Hypothalamus (tissue), 51 donors: ENCODE measurements at regions not wholly inside any gene's neighbourhood (a gene's known extent, or its start where the extent isn't known, plus 50 kb on each side); places are given as distances from the start of the nearest gene placed in this dataset.

Experiments
- DNase-seq, 51 donors: peaks; one replicate each; lab custom pipeline; 2025; lab: John Stamatoyannopoulos, UW

GRCh38 chr3:106714400-106714799, 662.8 kb upstream of the CCDC54 start:
- no peak for DNase-seq

- no peak for DNase-seq
These were observed 662.0 kb upstream of the CCDC54 start for GRCh38 chr3:106715286-106715685.

DNA sequence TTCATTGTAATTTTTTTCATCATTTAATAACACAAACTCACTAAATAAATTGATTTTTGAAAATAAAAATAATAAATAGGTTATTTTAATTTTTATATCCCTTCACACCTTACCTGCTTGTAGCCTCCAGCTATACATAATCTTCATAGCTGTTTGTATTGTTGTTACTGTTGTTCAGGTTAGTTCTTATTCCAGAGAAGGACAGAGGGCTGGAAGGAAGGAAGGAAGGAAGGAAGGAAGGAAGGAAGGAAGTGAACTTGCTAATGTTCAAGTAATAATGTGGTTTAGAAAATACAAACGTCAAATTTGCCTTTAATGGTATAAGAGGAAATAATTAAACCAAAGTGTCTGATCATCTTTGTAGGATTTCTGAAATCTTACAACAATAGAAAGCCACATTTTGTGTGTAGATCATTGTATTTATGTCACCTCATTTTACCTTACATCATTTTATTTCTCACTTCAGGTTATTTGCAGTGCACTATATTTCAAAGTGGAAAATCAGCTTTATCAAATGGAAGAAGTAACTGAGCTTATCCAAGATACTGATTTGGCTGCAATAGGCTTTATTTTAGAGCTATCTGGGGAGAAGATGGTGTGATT, 660.0 kb upstream of the CCDC54 start:
- no peak for DNase-seq

DNA sequence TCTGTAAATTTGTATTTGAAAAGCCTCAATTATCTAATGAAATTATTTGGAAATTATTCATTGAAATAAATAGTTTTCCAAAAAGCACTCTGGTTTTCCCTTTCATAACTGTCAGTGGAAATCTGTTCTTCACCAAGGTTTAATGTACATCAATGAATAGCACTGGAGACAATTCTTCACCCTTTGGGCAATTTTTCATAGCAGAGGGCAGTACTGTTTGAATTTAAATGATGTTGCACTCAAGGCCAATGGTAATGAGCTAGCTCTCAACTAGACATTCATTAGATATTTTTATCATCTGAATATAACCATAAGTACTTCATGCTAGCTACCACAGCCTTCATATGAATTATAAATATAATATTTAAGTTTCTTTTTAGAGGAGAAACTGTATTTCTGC, 658.2 kb upstream of the CCDC54 start:
- no peak for DNase-seq

- DNase-seq: no peak
These were observed 657.7 kb upstream of the CCDC54 start for GRCh38 chr3:106719583-106719982.

DNA sequence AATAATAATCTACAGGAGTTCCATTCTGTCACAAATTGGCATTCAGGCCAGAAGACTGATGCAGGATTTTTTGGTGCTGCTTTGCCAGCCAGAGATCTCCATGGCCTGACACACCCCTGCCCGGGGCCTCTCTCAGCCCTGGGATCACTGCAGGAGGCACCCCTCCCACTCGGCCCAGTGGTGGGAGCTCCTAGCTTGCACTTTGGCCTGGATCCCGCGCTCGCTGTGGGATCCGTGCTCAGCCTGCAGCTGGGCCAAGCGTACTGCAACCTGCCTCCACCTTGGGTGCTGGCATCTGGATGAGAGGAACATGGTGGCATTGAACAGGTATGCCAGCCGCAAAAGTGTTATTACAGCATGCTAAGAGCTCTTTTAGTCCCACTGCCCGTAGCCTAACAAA, 656.7 kb upstream of the CCDC54 start:
- no peak for DNase-seq

DNA sequence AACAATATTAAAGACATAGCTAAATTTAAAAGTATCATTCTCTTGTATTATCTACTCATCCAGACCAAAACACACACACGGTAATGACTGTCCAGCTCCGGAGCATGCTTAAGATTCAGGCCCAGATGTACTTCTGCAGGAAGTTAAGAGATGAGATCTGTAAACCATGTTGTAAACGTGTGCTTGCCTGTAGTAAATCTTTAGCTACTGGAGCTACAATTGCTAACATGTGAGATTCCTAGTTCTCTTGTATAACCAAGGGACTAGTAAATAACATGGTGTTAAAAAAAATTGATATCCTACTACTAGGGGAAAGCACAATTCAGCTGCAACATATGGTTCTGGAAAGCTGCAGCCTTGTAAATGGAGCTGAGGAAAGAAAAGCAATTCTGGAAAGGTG, 651.7 kb upstream of the CCDC54 start:
- no peak for DNase-seq

DNA sequence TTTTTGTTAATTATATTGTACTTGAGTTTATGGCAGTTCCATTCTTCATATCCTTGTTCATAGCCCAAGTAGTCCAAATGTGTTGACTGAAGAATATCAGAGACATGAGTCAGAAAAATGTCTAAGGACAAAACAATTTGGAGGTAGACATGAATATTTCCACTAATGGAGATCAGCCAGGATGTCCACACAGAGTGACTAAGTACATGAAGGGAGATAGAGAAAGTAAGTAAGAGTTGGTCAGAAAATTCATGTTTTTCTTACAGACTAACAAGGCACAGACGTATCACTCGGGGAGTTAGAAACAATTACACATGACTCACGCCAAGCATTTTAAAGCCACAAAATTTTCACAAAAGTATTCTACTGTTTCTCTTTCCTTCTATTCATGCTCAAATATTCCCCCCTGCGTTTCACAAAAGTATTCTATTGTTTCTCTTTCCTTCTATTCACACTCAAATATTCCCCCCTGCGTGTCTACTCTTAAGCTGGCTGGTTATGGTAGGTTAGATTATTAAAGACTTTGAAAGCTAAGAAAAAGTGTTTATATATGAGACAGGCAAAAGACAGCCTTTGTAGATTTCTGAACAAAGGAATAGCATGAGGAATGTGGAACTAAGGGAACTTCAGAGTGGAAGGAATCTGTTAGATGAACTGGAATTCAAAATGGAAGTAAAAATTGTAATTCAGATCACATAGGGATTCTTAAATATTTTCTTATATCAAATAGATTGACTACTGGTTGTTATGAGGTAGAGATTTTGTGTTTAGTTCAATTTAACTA, 648.7 kb upstream of the CCDC54 start:
- DNase-seq: no peak

- no peak for DNase-seq
These were observed 647.8 kb upstream of the CCDC54 start for GRCh38 chr3:106729481-106729880.

GRCh38 chr3:106731230-106731629, 646.0 kb upstream of the CCDC54 start:
- DNase-seq: no peak

- no peak for DNase-seq
These were observed 642.5 kb upstream of the CCDC54 start for GRCh38 chr3:106734712-106735111.

GRCh38 chr3:106737265-106737664, 640.0 kb upstream of the CCDC54 start:
- DNase-seq: no peak

- no peak for DNase-seq
These were observed 637.1 kb upstream of the CCDC54 start for GRCh38 chr3:106740116-106740515.

- DNase-seq: no peak
These were observed 631.7 kb upstream of the CCDC54 start for GRCh38 chr3:106745344-106746168.

GRCh38 chr3:106746286-106746685, 631.0 kb upstream of the CCDC54 start:
- no peak for DNase-seq

DNA sequence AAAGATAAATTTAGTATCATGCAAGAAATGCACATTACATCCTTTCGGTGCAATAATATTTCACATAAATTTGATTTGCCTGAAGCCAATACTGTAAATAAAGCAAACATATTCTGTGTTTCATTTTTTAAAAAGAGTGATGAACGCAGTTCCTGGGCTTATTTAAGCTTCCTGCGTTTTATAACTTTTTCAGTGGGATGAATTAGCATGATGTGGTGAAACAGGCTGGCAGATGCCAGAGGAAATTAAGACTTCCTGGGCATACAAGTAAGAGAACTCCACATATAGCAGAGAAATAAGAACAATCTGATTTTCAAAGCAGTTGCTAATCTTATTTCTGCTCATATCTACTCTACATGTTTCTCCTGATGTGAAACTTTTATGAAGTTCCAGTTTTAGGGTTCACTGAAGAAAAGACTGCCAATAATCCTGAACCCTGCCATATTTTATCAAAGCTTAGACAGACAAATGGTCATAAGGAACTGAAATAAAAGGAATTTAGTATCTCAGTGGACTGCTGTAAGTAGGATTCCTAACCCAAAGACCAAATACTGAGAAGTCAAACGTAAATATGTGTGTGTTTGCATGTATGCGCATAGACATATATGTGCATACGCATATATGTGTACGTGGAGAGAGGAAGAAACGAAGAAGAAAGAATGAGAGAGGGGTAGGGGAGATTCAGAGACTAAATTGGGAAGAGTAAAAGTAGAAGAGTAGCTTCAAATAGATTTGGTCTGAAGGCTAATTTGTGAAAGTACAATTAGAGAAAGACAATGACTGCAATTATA, 628.6 kb upstream of the CCDC54 start:
- DNase-seq: no peak

GRCh38 chr3:106750092-106750491, 627.1 kb upstream of the CCDC54 start:
- DNase-seq: no peak

DNA sequence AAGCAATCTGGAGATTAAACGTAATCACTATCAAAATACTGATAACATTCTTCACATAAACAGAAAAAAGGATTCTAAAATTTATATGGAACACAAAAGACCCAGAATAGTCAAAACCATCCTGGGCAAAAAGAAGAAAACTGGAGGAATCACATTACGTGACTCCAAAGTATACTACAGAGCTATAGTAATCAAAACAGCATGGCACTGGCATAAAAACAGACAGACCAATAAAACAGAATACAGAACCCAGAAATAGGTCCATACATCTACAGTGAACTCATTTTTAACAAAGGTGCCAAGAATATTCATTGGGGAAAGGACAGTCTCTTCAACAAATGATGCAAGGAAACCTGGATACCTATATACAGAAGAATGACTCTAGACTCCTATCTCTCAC, 621.9 kb upstream of the CCDC54 start:
- no peak for DNase-seq

GRCh38 chr3:106756901-106757300, 620.3 kb upstream of the CCDC54 start:
- no peak for DNase-seq

DNA sequence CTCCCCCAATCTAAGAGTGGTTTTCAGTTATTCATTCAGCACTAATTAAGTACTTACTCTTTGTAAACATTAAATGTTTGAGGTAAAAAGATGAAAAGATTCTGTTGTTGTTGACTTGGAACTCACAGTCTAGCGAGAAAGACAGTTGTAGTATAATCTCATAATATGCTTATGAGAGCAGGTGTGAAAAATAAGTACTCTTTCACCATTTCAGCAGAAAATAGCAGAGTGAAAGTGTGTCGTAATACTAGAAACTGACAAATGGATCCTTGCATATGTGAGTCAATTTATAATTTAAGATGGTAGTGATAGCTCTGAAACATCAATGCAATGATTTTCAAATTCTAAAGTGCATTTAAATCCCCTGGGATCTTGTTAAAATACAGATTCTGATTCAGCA, 618.8 kb upstream of the CCDC54 start:
- DNase-seq: no peak

- no peak for DNase-seq
These were observed 617.5 kb upstream of the CCDC54 start for GRCh38 chr3:106759731-106760130.
